IMR-90 (cell line): ENCODE measurements at regions not wholly inside any gene's neighbourhood (a gene's known extent, or its start where the extent isn't known, plus 50 kb on each side); places are given as distances from the start of the nearest gene placed in this dataset.

ENCODE experiments used
- ATAC-seq: fragments of 200-7000 bp; cut with Tn5 transposase; 2 replicates; pipeline ENCODE4 v1.9.1; 2020; ENCODE audit warnings: low read depth, mild to moderate bottlenecking, moderate library complexity
- BruUV-seq: library from RNA; stranded (reverse); fragments of 400-500 nt; replicated peaks from 2 replicates; lab custom pipeline; 2021; lab: Mats Ljungman, UMichigan
- CTCF ChIA-PET: fragments of 300-600 bp; formaldehyde crosslinking; extraction: SDS; loops from one replicate; lab custom pipeline; 2021; ENCODE audit warnings: antibody characterized with exemption; lab: Yijun Ruan, JAX
- POLR2A ChIA-PET: fragments of 300-600 bp; sonication (Branson Sonifier 250); formaldehyde crosslinking; loops from one replicate; lab custom pipeline; 2022; ENCODE audit warnings: antibody characterized with exemption; ENCODE audit not compliant: unreplicated experiment; lab: Charles Lee
- DNase-seq: peaks from one replicate; pipeline ENCODE4 v3.0.0; 2013
- H2AFZ ChIP-seq: replicated peaks from 2 replicates; pipeline ENCODE3; 2013; ENCODE audit warnings: low read length, mild to moderate bottlenecking; ENCODE audit not compliant: poor library complexity
- H2AK5ac ChIP-seq: 2 replicates; pipeline ENCODE4 v1.6.1; 2013; ENCODE audit warnings: low read depth, low read length, inconsistent platforms
- H2AK9ac ChIP-seq: replicated peaks from 2 replicates; pipeline ENCODE3; 2013; ENCODE audit warnings: mild to moderate bottlenecking, low read depth, low read length, moderate library complexity; ENCODE audit not compliant: poor library complexity
- H2BK120ac ChIP-seq: 2 replicates; pipeline ENCODE4 v1.6.1; 2013; ENCODE audit warnings: low read depth, low read length, inconsistent platforms
- H2BK15ac ChIP-seq: 3 replicates; pipeline ENCODE4 v1.6.1; 2013; ENCODE audit warnings: low read depth, low read length, inconsistent platforms
- H2BK20ac ChIP-seq: 2 replicates; pipeline ENCODE4 v1.6.1; 2013; ENCODE audit warnings: low read depth, mild to moderate bottlenecking, inconsistent platforms, low read length, moderate library complexity
- H2BK5ac ChIP-seq: 2 replicates; pipeline ENCODE4 v1.6.1; 2013; ENCODE audit warnings: mild to moderate bottlenecking, low read depth, low read length, inconsistent platforms; ENCODE audit not compliant: poor library complexity, severe bottlenecking
- H3K14ac ChIP-seq: replicated peaks from 2 replicates; pipeline ENCODE4 v1.6.1; 2013; ENCODE audit warnings: low read depth, low read length, inconsistent platforms
- H3K18ac ChIP-seq: 2 replicates; pipeline ENCODE4 v1.6.1; 2013; ENCODE audit warnings: low read depth, low read length, control low read depth
- H3K23ac ChIP-seq: 2 replicates; pipeline ENCODE4 v1.6.1; 2013; ENCODE audit warnings: low read depth, low read length, inconsistent platforms
- H3K27ac ChIP-seq: 2 replicates; pipeline ENCODE4 v1.5.1; 2013; ENCODE audit warnings: mild to moderate bottlenecking, control low read depth, low read length; ENCODE audit not compliant: insufficient read depth
- H3K27me3 ChIP-seq: 2 replicates; pipeline ENCODE4 v1.6.1; 2013; ENCODE audit warnings: low read length; ENCODE audit not compliant: control insufficient read depth, insufficient read depth
- H3K36me3 ChIP-seq: 2 replicates; pipeline ENCODE4 v1.6.1; 2013; ENCODE audit warnings: low read length, mixed read lengths; ENCODE audit not compliant: control insufficient read depth, insufficient read depth
- H3K4ac ChIP-seq: 2 replicates; pipeline ENCODE4 v1.6.1; 2013; ENCODE audit warnings: low read depth, low read length, inconsistent platforms
- H3K4me1 ChIP-seq: 2 replicates; pipeline ENCODE4 v1.6.1; 2013; ENCODE audit warnings: low read length, mixed read lengths; ENCODE audit not compliant: control insufficient read depth, insufficient read depth
- H3K4me2 ChIP-seq: 2 replicates; pipeline ENCODE4 v1.6.1; 2013; ENCODE audit warnings: low read depth, mild to moderate bottlenecking, control low read depth, low read length, moderate library complexity
- H3K4me3 ChIP-seq: 2 replicates; pipeline ENCODE4 v1.5.1; 2013; ENCODE audit warnings: low read depth, mild to moderate bottlenecking, control low read depth, low read length, moderate library complexity; ENCODE audit not compliant: insufficient read depth
- H3K56ac ChIP-seq: 2 replicates; pipeline ENCODE4 v1.6.1; 2013; ENCODE audit warnings: low read length, inconsistent platforms; ENCODE audit not compliant: insufficient read depth; ENCODE audit errors: extremely low read depth
- H3K79me1 ChIP-seq, 2 experiments: 2 replicates each; pipeline ENCODE4 v1.6.1; 2013; ENCODE audit warnings: low read length in 2 of 2, inconsistent platforms in 1 of 2, low read depth in 1 of 2
- H3K9ac ChIP-seq: 2 replicates; pipeline ENCODE4 v1.6.1; 2013; ENCODE audit warnings: low read depth, low read length, control low read depth
- H3K9me1 ChIP-seq: 2 replicates; pipeline ENCODE4 v1.6.1; 2013; ENCODE audit warnings: low read length, inconsistent platforms; ENCODE audit not compliant: insufficient read depth
- H3K9me3 ChIP-seq: 2 replicates; pipeline ENCODE4 v1.6.1; 2013; ENCODE audit warnings: low read length; ENCODE audit not compliant: control insufficient read depth, insufficient read depth
- H4K20me1 ChIP-seq: 2 replicates; pipeline ENCODE4 v1.6.1; 2013; ENCODE audit warnings: low read length, inconsistent platforms; ENCODE audit not compliant: insufficient read depth
- H4K5ac ChIP-seq: 2 replicates; pipeline ENCODE4 v1.6.1; 2013; ENCODE audit warnings: mild to moderate bottlenecking, low read depth, low read length, control low read depth
- H4K8ac ChIP-seq, 2 experiments: 2 replicates each; pipeline ENCODE4 v1.6.1; 2013; ENCODE audit warnings: low read depth in 2 of 2, low read length in 2 of 2, control low read depth in 1 of 2, inconsistent platforms in 1 of 2
- H4K91ac ChIP-seq: 2 replicates; pipeline ENCODE4 v1.6.1; 2013; ENCODE audit warnings: low read depth, low read length, inconsistent platforms; ENCODE audit not compliant: insufficient read depth
- NFE2L2 ChIP-seq: fragments of 150-350 bp; IDR thresholded peaks from 2 replicates; pipeline ENCODE4 v1.6.1; 2016; ENCODE audit warnings: low read depth, mild to moderate bottlenecking, low read length
- RAD21 ChIP-seq: IDR thresholded peaks from 2 replicates; pipeline ENCODE4 v1.6.1; 2012; ENCODE audit warnings: low read length, improper control_type of control experiment
- RFX5 ChIP-seq: IDR thresholded peaks from 2 replicates; pipeline ENCODE4 v1.8.0; 2012; ENCODE audit warnings: low read depth, mild to moderate bottlenecking, low read length, moderate library complexity
- WGBS, 2 experiments: methylation state at CpG; one replicate each; pipeline versions ENCODE4 v1.1.5 to v1.1.7; 2013; ENCODE audit warnings: missing lambda C conversion rate in 2 of 2; ENCODE audit not compliant: insufficient read length in 1 of 2; ENCODE audit errors: extremely low coverage in 2 of 2; 5-methylcytosine and 5-hydroxymethylcytosine counted together
- dilution Hi-C: fragments of 300-500 bp; cut with HindIII; formaldehyde crosslinking; loops from one replicate; pipeline ENCODE4 v1.14.3; 2018; ENCODE audit warnings: low sequenced_read_pairs; ENCODE audit not compliant: unreplicated experiment
- in situ Hi-C: fragments of 300-500 bp; cut with MboI; formaldehyde crosslinking; loops from 3 replicates; pipeline ENCODE4 v1.14.3; 2019; ENCODE audit warnings: low sequenced_read_pairs, inconsistent platforms, mixed read lengths
- intact Hi-C: fragments of 100-400 bp; cut with micrococcal nuclease; formaldehyde crosslinking; loops from 2 replicates; pipeline ENCODE4 v1.10.0; 2022
- TF ChIP-seq, protein P1 (sequence below): fragments of 150-350 bp; IDR thresholded peaks from 2 replicates; pipeline ENCODE4 v1.6.1; 2017; ENCODE audit warnings: mild to moderate bottlenecking, antibody characterized with exemption, low read length, low read depth

- in situ Hi-C loops, result no loop called here
- no CpG with 5 or more reads among the region's 1 CpG for WGBS, 2 experiments
- dilution Hi-C loops, result no loop called here
- Histone ChIP-seq H2AFZ (no peak overlapping the region), H2AK5ac (no peak overlapping the region), H2BK120ac (no peak overlapping the region), H3K9me1 (no peaks in the 10 kb centered on the region; the same call in 1 of the 2 replicates), H4K91ac (no peak overlapping the region), H3K27ac (no peak overlapping the region), H3K18ac (no peak overlapping the region), H2BK15ac (no peak overlapping the region), H3K36me3 (no peaks in the 10 kb centered on the region), H3K4me1 (no peaks in the 10 kb centered on the region), H3K4ac (no peak overlapping the region), H3K56ac (no peak overlapping the region), H3K9me3 (no peaks in the 10 kb centered on the region), H3K23ac (no peak overlapping the region), H3K27me3 (no peaks in the 10 kb centered on the region), H4K20me1 (no peaks in the 10 kb centered on the region), H3K4me2 (no peak overlapping the region), H3K14ac (no peak overlapping the region), H4K5ac (no peak overlapping the region), H2BK5ac (no peak overlapping the region), H2AK9ac (no peak overlapping the region), H4K8ac (no peak overlapping the region), H3K9ac (no peak overlapping the region), H3K4me3 (no peak overlapping the region), H2BK20ac (no peak overlapping the region), H3K79me1 (no peaks in the 10 kb centered on the region; a peak in 1 of 4 replicates)
- TF ChIP-seq RAD21 (no peak), RFX5 (no peak), NFE2L2 (no peak)
- TF ChIP-seq, protein P1, sequence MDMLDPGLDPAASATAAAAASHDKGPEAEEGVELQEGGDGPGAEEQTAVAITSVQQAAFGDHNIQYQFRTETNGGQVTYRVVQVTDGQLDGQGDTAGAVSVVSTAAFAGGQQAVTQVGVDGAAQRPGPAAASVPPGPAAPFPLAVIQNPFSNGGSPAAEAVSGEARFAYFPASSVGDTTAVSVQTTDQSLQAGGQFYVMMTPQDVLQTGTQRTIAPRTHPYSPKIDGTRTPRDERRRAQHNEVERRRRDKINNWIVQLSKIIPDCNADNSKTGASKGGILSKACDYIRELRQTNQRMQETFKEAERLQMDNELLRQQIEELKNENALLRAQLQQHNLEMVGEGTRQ, result no peak
- intact Hi-C loops, result no loop called here
- ATAC-seq (no peak), DNase-seq (no peak)
- no TSS peak for BruUV-seq
- ChIA-PET CTCF (no interaction called here), POLR2A (no interaction called here)
These were observed 150.2 kb upstream of the POU2AF2 start for GRCh38 chr11:111095327-111095726.
